IMR-90 (cell line): ENCODE measurements at regions not wholly inside any gene's neighbourhood (a gene's known extent, or its start where the extent isn't known, plus 50 kb on each side); places are given as distances from the start of the nearest gene placed in this dataset.

ENCODE experiments used
- ATAC-seq: fragments of 200-7000 bp; cut with Tn5 transposase; 2 replicates; pipeline ENCODE4 v1.9.1; 2020; ENCODE audit warnings: low read depth, mild to moderate bottlenecking, moderate library complexity
- BruUV-seq: library from RNA; stranded (reverse); fragments of 400-500 nt; replicated peaks from 2 replicates; lab custom pipeline; 2021; lab: Mats Ljungman, UMichigan
- CTCF ChIA-PET: fragments of 300-600 bp; formaldehyde crosslinking; extraction: SDS; loops from one replicate; lab custom pipeline; 2021; ENCODE audit warnings: antibody characterized with exemption; lab: Yijun Ruan, JAX
- POLR2A ChIA-PET: fragments of 300-600 bp; sonication (Branson Sonifier 250); formaldehyde crosslinking; loops from one replicate; lab custom pipeline; 2022; ENCODE audit warnings: antibody characterized with exemption; ENCODE audit not compliant: unreplicated experiment; lab: Charles Lee
- DNase-seq: peaks from one replicate; pipeline ENCODE4 v3.0.0; 2013
- H2AFZ ChIP-seq: replicated peaks from 2 replicates; pipeline ENCODE3; 2013; ENCODE audit warnings: low read length, mild to moderate bottlenecking; ENCODE audit not compliant: poor library complexity
- H2AK5ac ChIP-seq: 2 replicates; pipeline ENCODE4 v1.6.1; 2013; ENCODE audit warnings: low read depth, low read length, inconsistent platforms
- H2AK9ac ChIP-seq: replicated peaks from 2 replicates; pipeline ENCODE3; 2013; ENCODE audit warnings: mild to moderate bottlenecking, low read depth, low read length, moderate library complexity; ENCODE audit not compliant: poor library complexity
- H2BK120ac ChIP-seq: 2 replicates; pipeline ENCODE4 v1.6.1; 2013; ENCODE audit warnings: low read depth, low read length, inconsistent platforms
- H2BK15ac ChIP-seq: 3 replicates; pipeline ENCODE4 v1.6.1; 2013; ENCODE audit warnings: low read depth, low read length, inconsistent platforms
- H2BK20ac ChIP-seq: 2 replicates; pipeline ENCODE4 v1.6.1; 2013; ENCODE audit warnings: low read depth, mild to moderate bottlenecking, inconsistent platforms, low read length, moderate library complexity
- H2BK5ac ChIP-seq: 2 replicates; pipeline ENCODE4 v1.6.1; 2013; ENCODE audit warnings: mild to moderate bottlenecking, low read depth, low read length, inconsistent platforms; ENCODE audit not compliant: poor library complexity, severe bottlenecking
- H3K14ac ChIP-seq: replicated peaks from 2 replicates; pipeline ENCODE4 v1.6.1; 2013; ENCODE audit warnings: low read depth, low read length, inconsistent platforms
- H3K18ac ChIP-seq: 2 replicates; pipeline ENCODE4 v1.6.1; 2013; ENCODE audit warnings: low read depth, low read length, control low read depth
- H3K23ac ChIP-seq: 2 replicates; pipeline ENCODE4 v1.6.1; 2013; ENCODE audit warnings: low read depth, low read length, inconsistent platforms
- H3K27ac ChIP-seq: 2 replicates; pipeline ENCODE4 v1.5.1; 2013; ENCODE audit warnings: mild to moderate bottlenecking, control low read depth, low read length; ENCODE audit not compliant: insufficient read depth
- H3K27me3 ChIP-seq: 2 replicates; pipeline ENCODE4 v1.6.1; 2013; ENCODE audit warnings: low read length; ENCODE audit not compliant: control insufficient read depth, insufficient read depth
- H3K36me3 ChIP-seq: 2 replicates; pipeline ENCODE4 v1.6.1; 2013; ENCODE audit warnings: low read length, mixed read lengths; ENCODE audit not compliant: control insufficient read depth, insufficient read depth
- H3K4ac ChIP-seq: 2 replicates; pipeline ENCODE4 v1.6.1; 2013; ENCODE audit warnings: low read depth, low read length, inconsistent platforms
- H3K4me1 ChIP-seq: 2 replicates; pipeline ENCODE4 v1.6.1; 2013; ENCODE audit warnings: low read length, mixed read lengths; ENCODE audit not compliant: control insufficient read depth, insufficient read depth
- H3K4me2 ChIP-seq: 2 replicates; pipeline ENCODE4 v1.6.1; 2013; ENCODE audit warnings: low read depth, mild to moderate bottlenecking, control low read depth, low read length, moderate library complexity
- H3K4me3 ChIP-seq: 2 replicates; pipeline ENCODE4 v1.5.1; 2013; ENCODE audit warnings: low read depth, mild to moderate bottlenecking, control low read depth, low read length, moderate library complexity; ENCODE audit not compliant: insufficient read depth
- H3K56ac ChIP-seq: 2 replicates; pipeline ENCODE4 v1.6.1; 2013; ENCODE audit warnings: low read length, inconsistent platforms; ENCODE audit not compliant: insufficient read depth; ENCODE audit errors: extremely low read depth
- H3K79me1 ChIP-seq, 2 experiments: 2 replicates each; pipeline ENCODE4 v1.6.1; 2013; ENCODE audit warnings: low read length in 2 of 2, inconsistent platforms in 1 of 2, low read depth in 1 of 2
- H3K9ac ChIP-seq: 2 replicates; pipeline ENCODE4 v1.6.1; 2013; ENCODE audit warnings: low read depth, low read length, control low read depth
- H3K9me1 ChIP-seq: 2 replicates; pipeline ENCODE4 v1.6.1; 2013; ENCODE audit warnings: low read length, inconsistent platforms; ENCODE audit not compliant: insufficient read depth
- H3K9me3 ChIP-seq: 2 replicates; pipeline ENCODE4 v1.6.1; 2013; ENCODE audit warnings: low read length; ENCODE audit not compliant: control insufficient read depth, insufficient read depth
- H4K20me1 ChIP-seq: 2 replicates; pipeline ENCODE4 v1.6.1; 2013; ENCODE audit warnings: low read length, inconsistent platforms; ENCODE audit not compliant: insufficient read depth
- H4K5ac ChIP-seq: 2 replicates; pipeline ENCODE4 v1.6.1; 2013; ENCODE audit warnings: mild to moderate bottlenecking, low read depth, low read length, control low read depth
- H4K8ac ChIP-seq, 2 experiments: 2 replicates each; pipeline ENCODE4 v1.6.1; 2013; ENCODE audit warnings: low read depth in 2 of 2, low read length in 2 of 2, control low read depth in 1 of 2, inconsistent platforms in 1 of 2
- H4K91ac ChIP-seq: 2 replicates; pipeline ENCODE4 v1.6.1; 2013; ENCODE audit warnings: low read depth, low read length, inconsistent platforms; ENCODE audit not compliant: insufficient read depth
- CEBPB ChIP-seq: IDR thresholded peaks from 2 replicates; pipeline ENCODE4 v1.6.1; 2012; ENCODE audit warnings: low read depth, low read length, improper control_type of control experiment
- CHD1 ChIP-seq: IDR thresholded peaks from 2 replicates; pipeline ENCODE4 v1.6.1; 2012; ENCODE audit warnings: low read depth, low read length, improper control_type of control experiment
- RFX5 ChIP-seq: IDR thresholded peaks from 2 replicates; pipeline ENCODE4 v1.8.0; 2012; ENCODE audit warnings: low read depth, mild to moderate bottlenecking, low read length, moderate library complexity
- SMC3 ChIP-seq: fragments of 150-350 bp; IDR thresholded peaks from 2 replicates; pipeline ENCODE4 v1.6.1; 2016; ENCODE audit warnings: low read depth, mild to moderate bottlenecking, antibody characterized with exemption, low read length, moderate library complexity
- WGBS, 2 experiments: methylation state at CpG; one replicate each; pipeline versions ENCODE4 v1.1.5 to v1.1.7; 2013; ENCODE audit warnings: missing lambda C conversion rate in 2 of 2; ENCODE audit not compliant: insufficient read length in 1 of 2; ENCODE audit errors: extremely low coverage in 2 of 2; 5-methylcytosine and 5-hydroxymethylcytosine counted together
- dilution Hi-C: fragments of 300-500 bp; cut with HindIII; formaldehyde crosslinking; loops from one replicate; pipeline ENCODE4 v1.14.3; 2018; ENCODE audit warnings: low sequenced_read_pairs; ENCODE audit not compliant: unreplicated experiment
- in situ Hi-C: fragments of 300-500 bp; cut with MboI; formaldehyde crosslinking; loops from 3 replicates; pipeline ENCODE4 v1.14.3; 2019; ENCODE audit warnings: low sequenced_read_pairs, inconsistent platforms, mixed read lengths
- intact Hi-C: fragments of 100-400 bp; cut with micrococcal nuclease; formaldehyde crosslinking; loops from 2 replicates; pipeline ENCODE4 v1.10.0; 2022
- TF ChIP-seq, protein P1 (sequence below): fragments of 150-350 bp; IDR thresholded peaks from 2 replicates; pipeline ENCODE4 v1.6.1; 2016; ENCODE audit warnings: low read depth, mild to moderate bottlenecking, low read length, moderate library complexity, borderline replicate concordance

- Histone ChIP-seq H2BK20ac (no peak overlapping the region), H2BK15ac (no peak overlapping the region), H2BK120ac (no peak overlapping the region), H4K8ac (no peak overlapping the region), H3K4me3 (no peak overlapping the region), H3K18ac (no peak overlapping the region), H3K9me3 (peaks cover 6% of the 10 kb centered on the region), H3K79me1 (no peaks in the 10 kb centered on the region), H3K56ac (no peak overlapping the region), H3K9me1 (no peaks in the 10 kb centered on the region), H4K20me1 (no peaks in the 10 kb centered on the region), H3K9ac (no peak overlapping the region), H4K91ac (no peak overlapping the region), H2AK9ac (no peak overlapping the region), H3K27me3 (no peaks in the 10 kb centered on the region), H2AK5ac (no peak overlapping the region), H3K4me2 (no peak overlapping the region), H3K4me1 (no peaks in the 10 kb centered on the region), H4K5ac (no peak overlapping the region), H3K27ac (no peak overlapping the region), H3K4ac (no peak overlapping the region), H3K36me3 (no peaks in the 10 kb centered on the region), H3K23ac (no peak overlapping the region), H2BK5ac (no peak overlapping the region), H3K14ac (no peak overlapping the region), H2AFZ (no peak overlapping the region)
- TF ChIP-seq CHD1 (no peak), RFX5 (no peak), SMC3 (no peak), CEBPB (no peak)
- TF ChIP-seq, protein P1, sequence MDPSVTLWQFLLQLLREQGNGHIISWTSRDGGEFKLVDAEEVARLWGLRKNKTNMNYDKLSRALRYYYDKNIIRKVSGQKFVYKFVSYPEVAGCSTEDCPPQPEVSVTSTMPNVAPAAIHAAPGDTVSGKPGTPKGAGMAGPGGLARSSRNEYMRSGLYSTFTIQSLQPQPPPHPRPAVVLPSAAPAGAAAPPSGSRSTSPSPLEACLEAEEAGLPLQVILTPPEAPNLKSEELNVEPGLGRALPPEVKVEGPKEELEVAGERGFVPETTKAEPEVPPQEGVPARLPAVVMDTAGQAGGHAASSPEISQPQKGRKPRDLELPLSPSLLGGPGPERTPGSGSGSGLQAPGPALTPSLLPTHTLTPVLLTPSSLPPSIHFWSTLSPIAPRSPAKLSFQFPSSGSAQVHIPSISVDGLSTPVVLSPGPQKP, result no peak
- CTCF ChIA-PET, result no interaction called here
- BruUV-seq, result no TSS peak
- in situ Hi-C loops (no loop called here), intact Hi-C loops (no loop called here), dilution Hi-C loops (no loop called here)
- no CpG with 5 or more reads among the region's 1 CpG for WGBS, 2 experiments
- DNase-seq, result no peak
- ATAC-seq, result no peak
- POLR2A ChIA-PET, result no interaction called here
These were observed 1022.0 kb upstream of the CELF4 start for GRCh38 chr18:38587571-38587970.
